ENCODE measurements at regions not wholly inside any gene's neighbourhood (a gene's known extent, or its start where the extent isn't known, plus 50 kb on each side); places are given as distances from the start of the nearest gene placed in this dataset.
"Not testable (repeated sequence)": the region's sequence is repeated elsewhere in the genome, so short reads cannot be mapped to it uniquely, and the experiment has no call there.

- DNase-seq: no peak
Measured at GRCh38 chr6:4655196-4656025, 120.8 kb upstream of the CDYL start.

- no peak for DNase-seq
Measured at GRCh38 chr6:4653141-4653540, 123.1 kb upstream of the CDYL start.

- DNase-seq: no peak
Measured at GRCh38 chr6:4651831-4652467, 124.3 kb upstream of the CDYL start.

GRCh38 chr6:4649728-4650127 is 126.5 kb upstream of the CDYL start:
- no peak for DNase-seq

- DNase-seq: no peak
Measured at GRCh38 chr6:4647414-4648365, 128.5 kb upstream of the CDYL start.

GRCh38 chr6:4645713-4646360 is 130.4 kb upstream of the CDYL start:
- DNase-seq: no peak

GRCh38 chr6:4644996-4645395 is 131.2 kb upstream of the CDYL start:
- no peak for DNase-seq

GRCh38 chr6:4641461-4641860 is 134.7 kb upstream of the CDYL start:
- DNase-seq: no peak

- no peak for DNase-seq
Measured at GRCh38 chr6:4640139-4640538, 136.1 kb upstream of the CDYL start.

GRCh38 chr6:4638641-4639040 is 137.6 kb upstream of the CDYL start:
- no peak for DNase-seq

- no peak for DNase-seq
Measured at GRCh38 chr6:4637691-4638433, 138.3 kb upstream of the CDYL start.

- DNase-seq: no peak
Measured at GRCh38 chr6:4636881-4637224, 139.4 kb upstream of the CDYL start.

- no peak for DNase-seq
Measured at GRCh38 chr6:4636191-4636880, 139.9 kb upstream of the CDYL start.

GRCh38 chr6:4635666-4636065 is 140.5 kb upstream of the CDYL start:
- no peak for DNase-seq

- DNase-seq: no peak
Measured at GRCh38 chr6:4632421-4632820, 143.8 kb upstream of the CDYL start.

- DNase-seq: not testable (repeated sequence)
Measured at GRCh38 chr6:4629789-4630188, 146.4 kb upstream of the CDYL start.

GRCh38 chr6:4625557-4625956 is 150.6 kb upstream of the CDYL start:
- DNase-seq: no peak

- no peak for DNase-seq
Measured at GRCh38 chr6:4624726-4625125, 151.5 kb upstream of the CDYL start.

GRCh38 chr6:4620284-4621151 is 155.7 kb upstream of the CDYL start:
- no peak for DNase-seq

- no peak for DNase-seq
Measured at GRCh38 chr6:4616311-4616710, 159.9 kb upstream of the CDYL start.

- DNase-seq: no peak
Measured at GRCh38 chr6:4615891-4616290, 160.3 kb upstream of the CDYL start.

All from activated effector memory CD4-positive, alpha-beta T cell treated with Interleukin-2 at 50 U/mL for 16 hours (primary cell).